Smooth muscle cell (in vitro differentiated cells): ENCODE measurements at regions not wholly inside any gene's neighbourhood (a gene's known extent, or its start where the extent isn't known, plus 50 kb on each side); places are given as distances from the start of the nearest gene placed in this dataset.
"Not testable (repeated sequence)": the region's sequence is repeated elsewhere in the genome, so short reads cannot be mapped to it uniquely, and the experiment has no call there.

Source experiments
- DNase-seq: peaks from one replicate; lab custom pipeline; 2025; ENCODE audit not compliant: unreplicated experiment; lab: John Stamatoyannopoulos, UW
- H2AFZ ChIP-seq: fragments of 200-600 bp; sonication (generic); 2 replicates; pipeline ENCODE4 v1.6.0; 2016; ENCODE audit warnings: antibody characterized with exemption, low read depth, mild to moderate bottlenecking
- H3F3A ChIP-seq: fragments of 200-600 bp; sonication (generic); 2 replicates; pipeline ENCODE4 v1.6.0; 2017; ENCODE audit warnings: antibody characterized with exemption, low read depth
- H3K27ac ChIP-seq: fragments of 200-600 bp; sonication (generic); 2 replicates; pipeline ENCODE4 v1.5.1; 2016; ENCODE audit warnings: low read depth, mild to moderate bottlenecking
- H3K27me3 ChIP-seq: fragments of 200-600 bp; sonication (generic); 2 replicates; pipeline ENCODE4 v1.6.1; 2016; ENCODE audit warnings: low read depth, mild to moderate bottlenecking
- H3K36me3 ChIP-seq: fragments of 200-600 bp; sonication (generic); 2 replicates; pipeline ENCODE4 v1.5.1; 2016; ENCODE audit warnings: low read depth
- H3K4me1 ChIP-seq: fragments of 200-600 bp; sonication (generic); 2 replicates; pipeline ENCODE4 v1.5.1; 2016; ENCODE audit warnings: low read depth
- H3K4me2 ChIP-seq: fragments of 200-600 bp; sonication (generic); 2 replicates; pipeline ENCODE4 v1.6.0; 2016; ENCODE audit warnings: mild to moderate bottlenecking
- H3K4me3 ChIP-seq: fragments of 200-600 bp; sonication (generic); 2 replicates; pipeline ENCODE4 v1.5.1; 2016; ENCODE audit warnings: mild to moderate bottlenecking
- H3K79me2 ChIP-seq: fragments of 200-600 bp; sonication (generic); 2 replicates; pipeline ENCODE4 v1.6.0; 2016; ENCODE audit warnings: low read depth, mild to moderate bottlenecking
- H3K9ac ChIP-seq: fragments of 200-600 bp; sonication (generic); 2 replicates; pipeline ENCODE4 v1.6.0; 2016; ENCODE audit warnings: low read depth
- H3K9me3 ChIP-seq: fragments of 200-600 bp; sonication (generic); replicated peaks from 2 replicates; pipeline ENCODE4 v1.5.1; 2016; ENCODE audit warnings: low read depth
- H4K20me1 ChIP-seq: fragments of 200-600 bp; sonication (generic); 2 replicates; pipeline ENCODE4 v1.6.0; 2016; ENCODE audit warnings: low read depth
- CTCF ChIP-seq: fragments of 200-600 bp; sonication (generic); IDR thresholded peaks from 2 replicates; pipeline ENCODE4 v1.5.1; 2017; ENCODE audit warnings: borderline replicate concordance, mild to moderate bottlenecking, antibody characterized with exemption; ENCODE audit not compliant: insufficient read depth, poor library complexity, severe bottlenecking
- WGBS: methylation state at CpG from one replicate; pipeline ENCODE4 v1.1.7; 2016; ENCODE audit warnings: low lambda C conversion rate; 5-methylcytosine and 5-hydroxymethylcytosine counted together

GRCh38 chr13:42495751-42496150 lies 78.2 kb upstream of the TNFSF11 start:
- H3K4me3 ChIP-seq = no peak overlapping the region
- DNase-seq = no peak
- WGBS = 79% methylated on average over 7 of the region's 7 CpGs

GRCh38 chr13:42496926-42497554 lies 76.9 kb upstream of the TNFSF11 start:
- H3K4me1 ChIP-seq, H3K4me3 ChIP-seq, H2AFZ ChIP-seq, DNase-seq, H3K4me2 ChIP-seq, H3K9me3 ChIP-seq, H3K79me2 ChIP-seq, H3K9ac ChIP-seq, H3F3A ChIP-seq, H3K27me3 ChIP-seq, H3K36me3 ChIP-seq, H3K27ac ChIP-seq, H4K20me1 ChIP-seq: not testable (repeated sequence)
- 96% methylated on average over 10 of the region's 10 CpGs for WGBS

More at GRCh38 chr13:42495751-42496150, 78.2 kb upstream of the TNFSF11 start:
- Histone ChIP-seq H3K4me2 (no peak overlapping the region), H3F3A (no peaks in the 10 kb centered on the region), H3K4me1 (no peaks in the 10 kb centered on the region), H3K79me2 (no peaks in the 10 kb centered on the region), H3K9me3 (no peaks in the 10 kb centered on the region), H3K36me3 (no peaks in the 10 kb centered on the region), H2AFZ (no peak overlapping the region), H3K27ac (no peak overlapping the region), H3K27me3 (no peaks in the 10 kb centered on the region), H4K20me1 (no peaks in the 10 kb centered on the region), H3K9ac (no peak overlapping the region)
- TF ChIP-seq CTCF = no peak

- Histone ChIP-seq H3K27ac (no peak overlapping the region), H3F3A (no peaks in the 10 kb centered on the region), H3K36me3 (no peaks in the 10 kb centered on the region), H4K20me1 (no peaks in the 10 kb centered on the region), H3K9me3 (no peaks in the 10 kb centered on the region), H3K79me2 (no peaks in the 10 kb centered on the region), H3K4me3 (no peak overlapping the region), H3K9ac (no peak overlapping the region), H3K4me1 (no peaks in the 10 kb centered on the region), H2AFZ (no peak overlapping the region), H3K4me2 (no peak overlapping the region), H3K27me3 (no peaks in the 10 kb centered on the region)
- no peak for DNase-seq
- WGBS = 57% methylated on average over 1 of the region's 1 CpG
- no peak for TF ChIP-seq CTCF
Measured at GRCh38 chr13:42497798-42498197, 76.2 kb upstream of the TNFSF11 start.

- Histone ChIP-seq H3K27ac (no peak overlapping the region), H2AFZ (no peak overlapping the region), H4K20me1 (no peaks in the 10 kb centered on the region), H3K4me1 (no peaks in the 10 kb centered on the region), H3K79me2 (no peaks in the 10 kb centered on the region), H3K9me3 (no peaks in the 10 kb centered on the region), H3K4me3 (no peak overlapping the region), H3K9ac (no peak overlapping the region), H3K4me2 (no peak overlapping the region), H3F3A (no peaks in the 10 kb centered on the region), H3K27me3 (no peaks in the 10 kb centered on the region), H3K36me3 (no peaks in the 10 kb centered on the region)
- 93% methylated on average over 3 of the region's 3 CpGs for WGBS
- no peak for DNase-seq
- no peak for TF ChIP-seq CTCF
Measured at GRCh38 chr13:42498521-42498920, 75.4 kb upstream of the TNFSF11 start.
